Mucosa of stomach (tissue), 1 donor: ENCODE measurements at regions not wholly inside any gene's neighbourhood (a gene's known extent, or its start where the extent isn't known, plus 50 kb on each side); places are given as distances from the start of the nearest gene placed in this dataset.

Source experiments
- H3K27me3 ChIP-seq: one replicate; pipeline ENCODE4 v1.7.0; 2013; ENCODE audit warnings: mild to moderate bottlenecking, low read length; ENCODE audit not compliant: control insufficient read depth, insufficient read depth
- H3K36me3 ChIP-seq: one replicate; pipeline ENCODE4 v1.7.0; 2013; ENCODE audit warnings: low read length; ENCODE audit not compliant: control insufficient read depth, insufficient read depth
- H3K4me1 ChIP-seq: one replicate; pipeline ENCODE4 v1.7.0; 2013; ENCODE audit warnings: mild to moderate bottlenecking, low read length; ENCODE audit not compliant: control insufficient read depth, insufficient read depth
- H3K4me3 ChIP-seq: one replicate; pipeline ENCODE4 v1.7.0; 2013; ENCODE audit warnings: low read length
- H3K9ac ChIP-seq: one replicate; pipeline ENCODE4 v1.7.0; 2013; ENCODE audit warnings: mild to moderate bottlenecking, low read length, moderate library complexity
- H3K9me3 ChIP-seq: one replicate; pipeline ENCODE4 v1.7.0; 2013; ENCODE audit warnings: mild to moderate bottlenecking, low read length, moderate library complexity; ENCODE audit not compliant: control insufficient read depth
- donor health status: Pancreatic carcinoma.

DNA sequence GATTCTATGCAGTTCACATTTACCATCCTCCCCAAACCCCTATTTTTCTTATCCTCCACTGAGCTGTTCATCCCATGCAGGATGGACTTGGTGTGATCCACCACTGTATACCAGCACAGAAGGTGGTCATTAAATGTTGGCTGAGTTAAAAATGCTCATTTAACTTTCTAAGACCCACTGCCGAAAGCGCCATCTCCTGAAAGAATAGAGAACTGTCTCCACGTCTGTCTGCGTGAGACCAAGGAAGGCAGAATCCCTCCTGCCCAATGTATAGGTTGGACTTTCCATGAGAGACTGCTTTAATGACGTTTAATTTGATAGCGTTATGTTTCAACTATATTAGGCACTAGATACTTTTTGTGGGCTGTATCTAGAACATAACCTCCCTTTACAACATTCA lies 124.3 kb downstream of the GPAM start:
- Histone ChIP-seq H3K4me3 (no peak overlapping the region), H3K27me3 (no peaks in the 10 kb centered on the region), H3K36me3 (no peaks in the 10 kb centered on the region), H3K9me3 (no peaks in the 10 kb centered on the region), H3K9ac (no peak overlapping the region), H3K4me1 (no peaks in the 10 kb centered on the region)

DNA sequence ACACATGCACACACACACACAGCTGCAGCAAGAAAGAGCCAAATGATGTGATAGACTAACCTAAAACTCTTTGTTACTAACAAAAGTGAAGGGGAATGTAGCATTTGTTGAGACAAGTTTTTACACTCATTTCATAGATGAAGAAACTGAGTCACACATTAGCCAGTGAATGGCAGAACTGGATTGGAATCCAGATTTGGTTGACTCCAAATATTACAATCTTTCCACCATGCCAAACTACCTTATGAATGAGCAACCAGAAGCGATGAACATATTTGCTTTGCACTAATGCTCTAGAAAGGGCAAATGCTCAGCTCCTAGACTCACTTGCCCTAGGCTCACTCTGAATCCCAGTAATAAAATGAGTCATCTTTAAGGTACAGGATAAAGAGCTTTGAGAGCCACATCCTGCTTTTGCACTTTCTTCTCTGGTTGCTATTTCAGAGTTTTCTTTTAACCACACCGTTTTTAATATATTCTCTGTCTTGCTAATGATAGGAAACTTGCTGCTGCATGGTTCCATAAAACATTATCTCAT lies 111.9 kb downstream of the GPAM start:
- H3K27me3 ChIP-seq, result no peaks in the 10 kb centered on the region
- H3K36me3 ChIP-seq, result no peaks in the 10 kb centered on the region
- no peaks in the 10 kb centered on the region for H3K9me3 ChIP-seq

DNA sequence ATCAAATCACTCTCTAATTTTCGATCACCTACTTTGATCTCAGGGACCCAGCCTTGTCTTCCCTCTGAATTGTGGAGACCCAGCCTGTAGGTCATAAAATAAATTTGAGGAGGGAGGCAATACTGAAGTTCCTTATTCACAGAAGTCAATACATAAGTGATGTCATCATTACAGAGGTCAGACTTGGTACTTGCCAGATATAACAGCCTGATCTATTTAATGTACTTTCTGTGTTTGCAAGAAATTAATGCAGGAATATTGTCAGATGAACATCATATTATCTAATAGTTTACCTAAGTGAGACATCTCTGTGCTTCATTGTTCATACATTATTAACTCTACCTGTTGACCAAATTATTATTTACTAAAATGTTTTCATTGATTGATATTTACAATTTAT lies 105.6 kb downstream of the GPAM start:
- no peaks in the 10 kb centered on the region for H3K4me1 ChIP-seq
- no peak overlapping the region for H3K4me3 ChIP-seq
- H3K9ac ChIP-seq, result no peak overlapping the region
- H3K27me3 ChIP-seq, result no peaks in the 10 kb centered on the region
- H3K36me3 ChIP-seq, result no peaks in the 10 kb centered on the region
- no peaks in the 10 kb centered on the region for H3K9me3 ChIP-seq

More for the DNA sequence above, 111.9 kb downstream of the GPAM start:
- no peaks in the 10 kb centered on the region for H3K4me1 ChIP-seq
- H3K4me3 ChIP-seq, result no peak overlapping the region
- H3K9ac ChIP-seq, result no peak overlapping the region

DNA sequence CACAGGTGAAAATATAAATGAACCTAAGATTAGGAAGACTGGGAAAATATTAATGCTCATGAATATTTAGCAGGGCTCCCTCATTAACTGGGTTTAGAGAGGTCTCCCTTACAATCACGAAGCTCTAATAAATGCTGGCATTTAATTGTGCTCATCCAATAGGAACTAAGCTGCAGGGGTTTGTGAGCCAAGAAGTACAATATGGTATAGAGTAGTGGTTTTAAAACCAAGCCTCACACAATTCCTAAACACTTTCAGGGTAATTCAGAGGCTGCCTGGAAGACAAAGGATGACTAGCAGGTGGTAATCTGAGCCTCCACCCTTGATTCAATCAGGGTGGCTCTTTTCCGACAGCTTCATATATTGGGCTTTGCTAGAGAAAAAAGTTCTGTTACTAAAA lies 103.3 kb downstream of the GPAM start:
- H3K36me3 ChIP-seq, result no peaks in the 10 kb centered on the region
- H3K27me3 ChIP-seq, result no peaks in the 10 kb centered on the region
- H3K4me1 ChIP-seq, result no peaks in the 10 kb centered on the region
- H3K9ac ChIP-seq, result no peak overlapping the region
- no peaks in the 10 kb centered on the region for H3K9me3 ChIP-seq
- no peak overlapping the region for H3K4me3 ChIP-seq

- H3K4me1 ChIP-seq, result no peaks in the 10 kb centered on the region
- no peaks in the 10 kb centered on the region for H3K9me3 ChIP-seq
- H3K4me3 ChIP-seq, result no peak overlapping the region
- H3K36me3 ChIP-seq, result no peaks in the 10 kb centered on the region
- H3K9ac ChIP-seq, result no peak overlapping the region
- no peaks in the 10 kb centered on the region for H3K27me3 ChIP-seq
Observed at GRCh38 chr10:112082120-112082519, 101.4 kb downstream of the GPAM start.

DNA sequence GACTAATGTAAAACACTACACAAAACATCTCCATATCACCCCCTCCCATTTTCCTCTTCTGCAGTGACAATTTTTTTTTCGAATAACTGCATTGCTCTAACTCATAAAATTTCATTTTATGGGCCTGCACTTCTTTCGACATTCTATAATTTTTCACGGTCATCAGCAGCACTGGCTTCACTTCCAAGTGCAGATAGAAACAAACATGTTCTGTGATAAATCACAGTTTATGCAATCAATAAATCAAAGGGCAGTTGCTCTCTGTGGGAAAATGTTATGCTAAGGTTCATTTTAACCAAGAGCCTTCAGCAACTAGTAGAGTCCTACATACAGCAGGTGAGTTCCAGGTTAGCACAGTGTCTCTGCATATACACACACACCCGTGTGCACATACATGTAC lies 100.1 kb downstream of the GPAM start:
- Histone ChIP-seq H3K27me3 (no peaks in the 10 kb centered on the region), H3K4me1 (no peaks in the 10 kb centered on the region), H3K9ac (no peak overlapping the region), H3K36me3 (no peaks in the 10 kb centered on the region), H3K9me3 (no peaks in the 10 kb centered on the region), H3K4me3 (no peak overlapping the region)

DNA sequence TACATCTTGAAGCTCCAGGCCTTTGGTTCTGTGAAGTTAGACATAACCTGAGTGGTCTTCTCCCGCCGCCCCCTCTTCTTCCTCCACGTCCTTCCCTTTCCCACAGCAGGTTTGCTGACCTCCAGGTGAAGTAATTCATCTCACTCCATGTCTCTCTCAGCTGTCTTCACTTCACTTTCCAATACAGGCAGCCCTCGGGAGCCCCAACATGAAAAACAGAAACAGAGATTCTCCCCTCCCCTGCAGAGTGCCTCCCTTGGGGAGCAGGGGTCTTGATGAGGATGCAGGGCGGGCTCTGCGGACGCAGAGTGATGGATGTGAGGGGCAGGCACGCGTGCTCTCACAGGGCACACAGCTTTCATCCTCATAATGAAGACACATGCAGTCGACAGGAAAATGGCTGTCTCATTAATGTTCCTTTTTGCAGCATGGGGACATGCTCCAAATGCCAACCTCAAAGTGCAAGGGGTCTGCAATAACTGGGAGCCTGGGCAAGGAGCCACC lies 95.6 kb downstream of the GPAM start:
- H3K36me3 ChIP-seq, result no peaks in the 10 kb centered on the region
- H3K9ac ChIP-seq, result no peak overlapping the region
- no peaks in the 10 kb centered on the region for H3K27me3 ChIP-seq
- no peaks in the 10 kb centered on the region for H3K9me3 ChIP-seq
- no peaks in the 10 kb centered on the region for H3K4me1 ChIP-seq
- H3K4me3 ChIP-seq, result no peak overlapping the region

- H3K4me3 ChIP-seq, result no peak overlapping the region
- H3K9me3 ChIP-seq, result no peaks in the 10 kb centered on the region
- H3K27me3 ChIP-seq, result no peaks in the 10 kb centered on the region
- no peaks in the 10 kb centered on the region for H3K4me1 ChIP-seq
- H3K36me3 ChIP-seq, result no peaks in the 10 kb centered on the region
- no peak overlapping the region for H3K9ac ChIP-seq
Observed at GRCh38 chr10:112091703-112092102, 91.9 kb downstream of the GPAM start.

DNA sequence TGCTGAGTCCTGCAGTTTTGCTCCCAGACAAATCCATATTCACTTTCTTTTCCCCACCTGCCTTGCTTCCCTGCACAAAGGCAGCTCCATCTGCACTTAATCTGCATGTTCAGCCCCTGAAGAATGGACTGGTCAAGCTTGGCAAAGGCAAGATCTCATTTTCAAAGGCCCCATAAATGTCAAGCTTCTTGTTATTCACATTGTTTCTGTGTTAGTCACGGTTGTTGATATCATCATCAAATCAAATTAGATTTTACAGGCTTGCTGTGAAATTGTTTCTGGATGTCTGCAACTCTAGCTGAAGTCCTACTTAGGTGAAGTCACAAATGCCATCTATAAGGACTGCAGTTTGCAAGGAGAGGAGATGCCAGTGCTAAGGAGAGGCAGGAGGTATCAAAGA lies 91.0 kb downstream of the GPAM start:
- H3K4me1 ChIP-seq, result no peaks in the 10 kb centered on the region
- no peak overlapping the region for H3K4me3 ChIP-seq
- no peaks in the 10 kb centered on the region for H3K36me3 ChIP-seq
- no peaks in the 10 kb centered on the region for H3K27me3 ChIP-seq
- no peak overlapping the region for H3K9ac ChIP-seq
- no peaks in the 10 kb centered on the region for H3K9me3 ChIP-seq

DNA sequence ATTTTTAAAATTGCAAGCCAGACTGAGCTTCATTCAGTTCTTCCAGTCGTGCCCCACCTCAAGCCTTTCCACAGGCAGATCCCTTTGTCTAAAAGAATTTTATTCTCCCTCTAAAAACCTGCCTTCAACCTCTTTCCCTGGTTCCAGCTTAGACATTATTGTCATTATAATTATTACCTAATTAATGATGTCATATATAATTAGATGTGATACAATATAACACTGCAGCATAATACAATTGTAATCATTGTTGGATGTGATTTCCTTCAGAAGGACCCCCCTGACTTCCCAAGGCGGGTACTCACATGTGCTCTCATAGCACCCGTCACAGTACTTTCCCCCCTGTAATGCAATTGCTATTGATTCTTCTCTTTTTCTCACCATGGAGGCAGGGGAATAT lies 88.6 kb downstream of the GPAM start:
- no peaks in the 10 kb centered on the region for H3K4me1 ChIP-seq
- H3K9ac ChIP-seq, result no peak overlapping the region
- no peaks in the 10 kb centered on the region for H3K27me3 ChIP-seq
- no peak overlapping the region for H3K4me3 ChIP-seq
- H3K9me3 ChIP-seq, result no peaks in the 10 kb centered on the region
- no peaks in the 10 kb centered on the region for H3K36me3 ChIP-seq

DNA sequence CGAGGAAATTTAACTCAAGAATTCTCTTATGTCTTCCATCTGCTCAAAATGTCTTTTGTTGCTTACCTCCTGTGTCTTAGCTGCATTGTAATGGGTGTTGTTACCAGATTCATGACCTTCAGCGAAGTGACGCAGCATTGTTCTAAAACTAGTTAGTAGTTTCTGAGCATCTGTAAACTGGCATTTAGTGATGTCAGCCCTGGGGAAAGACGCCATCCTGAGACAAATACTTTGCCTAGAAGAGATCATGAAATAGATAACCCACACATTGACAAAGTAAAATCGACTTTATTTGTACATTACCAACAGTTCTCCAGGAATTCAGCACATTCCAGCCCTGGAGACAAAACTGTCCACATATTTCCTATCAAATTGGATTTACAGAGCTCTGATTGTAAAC lies 87.8 kb downstream of the GPAM start:
- Histone ChIP-seq H3K27me3 (no peaks in the 10 kb centered on the region), H3K9me3 (no peaks in the 10 kb centered on the region), H3K36me3 (no peaks in the 10 kb centered on the region), H3K9ac (no peak overlapping the region), H3K4me1 (no peaks in the 10 kb centered on the region), H3K4me3 (no peak overlapping the region)

GRCh38 chr10:112098682-112099081 lies 84.9 kb downstream of the GPAM start:
- Histone ChIP-seq H3K4me3 (no peak overlapping the region), H3K27me3 (no peaks in the 10 kb centered on the region), H3K9ac (no peak overlapping the region), H3K36me3 (no peaks in the 10 kb centered on the region), H3K9me3 (no peaks in the 10 kb centered on the region), H3K4me1 (no peaks in the 10 kb centered on the region)
